A172 (cell line): ENCODE measurements at regions not wholly inside any gene's neighbourhood (a gene's known extent, or its start where the extent isn't known, plus 50 kb on each side); places are given as distances from the start of the nearest gene placed in this dataset.
A peak's percentile ranks its signal among the peaks of the same experiment; 100 is the strongest.
"Not testable (repeated sequence)": the region's sequence is repeated elsewhere in the genome, so short reads cannot be mapped to it uniquely, and the experiment has no call there.

Experiments used
- DNase-seq: peaks from one replicate; pipeline ENCODE4 v3.0.0-alpha.2; 2015; ENCODE audit warnings: low spot score

DNA sequence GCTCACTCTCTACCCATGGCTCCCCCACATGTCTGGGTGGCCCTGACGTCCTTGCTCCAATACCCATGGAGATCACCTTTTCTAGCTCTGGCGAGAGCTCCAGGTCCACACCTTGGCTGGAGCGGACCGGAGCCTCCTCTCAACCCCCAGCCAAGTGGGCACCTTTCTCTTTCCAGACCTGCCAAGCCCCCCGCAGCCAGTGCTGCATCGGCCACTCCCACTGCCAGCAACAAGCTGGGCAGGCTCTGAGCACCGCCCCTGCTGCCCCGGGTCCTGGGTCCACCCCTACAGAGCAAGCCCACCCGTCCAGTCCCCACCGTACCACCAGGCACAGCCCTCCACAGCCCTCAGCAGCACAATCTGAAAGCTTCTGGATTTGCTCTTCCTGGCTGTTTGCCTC lies 98.2 kb upstream of the C14orf180 start:
- no peak for DNase-seq

DNA sequence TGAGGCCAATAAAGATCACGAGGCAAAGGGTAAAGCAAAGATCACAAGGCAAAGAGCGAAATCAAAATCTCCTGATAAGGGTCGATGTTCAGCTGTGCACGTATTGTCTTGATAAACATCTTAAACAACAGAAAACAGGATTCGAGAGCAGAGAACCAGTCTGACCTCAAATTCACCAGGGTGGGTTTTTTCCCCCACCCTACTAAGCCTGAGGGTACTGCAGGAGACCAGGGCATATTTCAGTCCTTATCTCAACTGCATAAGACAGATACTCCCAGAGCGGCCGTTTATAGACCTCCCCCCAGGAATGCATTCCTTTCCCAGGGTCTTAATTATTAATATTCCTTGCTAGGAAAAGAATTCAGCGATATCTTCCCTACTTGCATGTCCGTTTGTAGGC lies 97.5 kb upstream of the C14orf180 start:
- not testable (repeated sequence) for DNase-seq

DNA sequence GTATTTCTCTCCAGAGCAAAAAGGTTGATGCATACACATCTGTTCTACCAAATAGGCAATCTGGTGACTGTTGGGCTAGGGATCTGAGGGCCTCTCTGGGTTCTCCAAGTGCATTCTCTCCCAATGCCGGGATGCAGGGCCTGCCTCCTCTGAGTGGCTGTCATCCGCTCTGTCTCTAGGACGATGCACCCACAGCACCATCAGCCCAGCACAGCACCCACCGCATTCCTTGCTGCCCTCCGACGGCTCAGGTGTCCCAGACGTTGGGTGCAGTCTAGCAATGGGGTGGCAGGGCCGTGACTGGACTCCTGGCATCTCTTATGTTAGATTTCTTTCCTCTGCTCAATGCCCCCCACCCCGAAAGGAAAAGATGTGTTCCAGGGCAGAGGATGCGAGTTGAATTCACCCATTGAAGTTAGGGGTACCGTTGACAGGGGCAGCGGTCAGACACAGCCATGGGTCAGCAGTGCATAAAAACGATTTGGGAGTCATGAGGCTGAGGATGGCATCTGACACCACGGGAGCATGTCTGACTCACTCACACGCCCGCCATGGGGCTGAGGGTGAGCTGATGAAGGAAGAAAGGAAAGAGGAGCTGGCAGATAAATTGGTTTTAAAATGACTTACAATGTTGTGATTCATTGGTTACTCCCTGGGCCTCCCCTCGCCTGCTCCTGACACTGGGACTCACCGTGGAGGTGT lies 93.2 kb upstream of the C14orf180 start:
- DNase-seq, result peak; percentile 4

DNA sequence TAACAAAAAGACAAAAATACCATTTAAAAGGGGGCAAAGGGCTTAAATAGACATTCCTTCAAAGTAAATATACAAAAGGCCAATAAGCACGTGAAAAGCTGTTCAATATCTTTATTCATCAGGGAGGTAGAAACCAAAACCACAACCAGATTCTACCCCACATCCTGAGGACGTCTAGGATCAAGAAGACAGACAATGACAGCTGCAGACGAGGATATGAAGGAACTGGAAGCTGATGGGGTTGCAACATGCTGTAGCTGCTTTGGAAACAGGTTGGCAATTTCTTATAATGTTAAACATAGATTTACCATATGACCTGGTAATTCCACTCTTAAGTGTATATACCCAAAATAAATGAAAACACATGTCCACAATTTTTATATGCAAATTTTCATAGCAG lies 85.1 kb upstream of the C14orf180 start:
- no peak for DNase-seq

DNA sequence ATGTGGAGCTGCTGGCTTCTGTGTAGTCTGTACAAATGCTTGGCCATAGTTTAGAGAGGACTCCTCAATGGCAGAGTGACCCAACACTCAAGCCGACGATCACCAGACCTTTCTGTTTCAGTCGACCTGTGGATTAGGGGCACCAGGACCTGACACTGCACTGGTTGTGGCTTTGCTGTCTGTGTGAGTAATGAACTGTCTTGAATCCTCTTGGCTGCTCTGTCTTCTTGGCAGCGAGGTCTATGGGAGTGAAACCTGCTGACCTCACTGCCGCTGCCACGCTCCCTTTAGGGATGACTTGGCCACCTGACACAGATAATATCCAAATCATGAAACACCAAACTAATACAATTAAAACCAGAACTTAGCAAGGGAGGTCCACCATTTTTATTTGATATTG lies 83.5 kb upstream of the C14orf180 start:
- DNase-seq, result no peak

DNA sequence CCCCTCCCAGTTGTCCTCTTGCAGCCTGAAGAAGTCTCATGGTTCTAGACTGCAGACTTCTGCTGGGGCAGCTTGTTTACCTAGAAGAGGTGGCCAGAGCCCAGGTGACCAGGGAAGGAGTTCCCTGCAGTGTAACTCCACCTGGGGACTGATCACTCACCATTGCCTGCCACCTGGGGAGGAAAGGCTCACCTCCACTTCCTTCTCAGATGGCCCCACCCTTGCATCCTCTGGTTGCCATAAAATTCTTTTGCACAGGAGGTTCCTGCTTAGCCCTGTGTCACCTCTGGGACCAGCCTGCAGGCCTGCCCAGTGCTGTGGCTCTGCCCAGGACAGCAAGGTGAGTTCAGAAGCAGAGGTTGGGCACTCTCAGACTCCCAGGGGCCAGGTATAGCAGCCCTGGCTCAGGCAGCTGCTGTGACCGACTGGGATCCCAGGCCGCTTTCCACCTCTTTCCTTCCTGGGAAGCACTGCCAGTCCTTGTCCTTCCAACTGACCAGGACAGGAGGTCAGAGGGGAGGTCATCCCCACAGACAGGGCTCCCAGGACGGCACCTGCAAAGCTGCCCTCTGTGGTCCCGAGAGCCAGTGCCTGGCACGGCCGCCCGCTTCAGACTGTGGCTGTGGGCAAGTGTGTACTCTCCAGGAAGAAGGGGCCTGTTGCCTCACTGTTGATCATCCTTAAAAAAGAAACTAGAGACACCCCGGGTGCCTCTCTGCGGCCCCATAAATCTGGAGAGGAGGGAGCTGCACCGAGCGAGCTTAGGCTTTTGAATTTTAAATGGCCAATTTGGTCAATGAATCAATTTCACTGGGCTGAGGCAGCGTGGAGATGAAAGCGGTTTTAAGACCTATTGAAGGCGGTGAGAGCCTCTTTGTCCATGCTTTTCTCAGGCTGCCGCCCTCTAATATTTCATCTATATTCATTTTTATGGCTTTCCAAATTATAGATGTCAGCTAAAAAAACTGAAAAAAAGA lies 79.5 kb upstream of the C14orf180 start:
- DNase-seq, result no peak

DNA sequence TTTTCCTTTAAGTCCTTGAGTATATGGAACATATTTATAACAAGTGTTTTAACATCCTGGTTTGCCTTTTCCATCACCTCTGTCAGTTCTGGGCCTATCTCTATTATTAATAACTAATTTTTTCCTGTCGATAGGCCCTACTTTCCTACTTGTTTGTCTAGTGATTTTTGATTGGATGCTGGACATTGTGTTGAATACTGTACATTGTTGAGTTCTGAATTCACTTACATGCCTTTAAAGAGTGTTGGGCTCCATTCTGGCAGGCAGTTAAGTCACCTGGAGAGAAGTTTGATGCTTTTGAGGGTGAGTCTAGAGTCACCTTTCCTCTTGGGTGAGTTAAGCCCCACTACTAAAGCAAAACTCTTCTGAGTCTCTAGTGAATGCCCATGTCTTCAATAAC lies 77.5 kb upstream of the C14orf180 start:
- no peak for DNase-seq

DNA sequence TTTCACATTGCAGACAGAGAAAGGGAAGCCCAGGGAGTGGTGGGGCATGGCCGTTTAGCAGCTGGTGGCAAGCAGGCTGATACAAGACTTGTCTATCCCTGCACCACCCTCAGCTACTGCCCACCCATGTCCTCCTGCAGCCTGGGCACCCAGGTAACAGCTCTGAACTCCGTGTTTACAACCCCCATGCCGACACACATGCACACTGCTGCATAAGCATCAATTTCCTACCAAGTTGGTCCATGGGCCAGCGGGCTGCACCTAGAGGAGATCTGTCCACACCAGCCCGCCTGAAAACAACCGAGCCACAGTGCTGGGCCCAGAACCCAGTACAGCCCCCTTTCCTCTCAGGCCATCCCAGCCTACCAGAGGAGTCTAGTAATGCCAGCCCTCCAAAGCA lies 75.9 kb upstream of the C14orf180 start:
- no peak for DNase-seq

DNA sequence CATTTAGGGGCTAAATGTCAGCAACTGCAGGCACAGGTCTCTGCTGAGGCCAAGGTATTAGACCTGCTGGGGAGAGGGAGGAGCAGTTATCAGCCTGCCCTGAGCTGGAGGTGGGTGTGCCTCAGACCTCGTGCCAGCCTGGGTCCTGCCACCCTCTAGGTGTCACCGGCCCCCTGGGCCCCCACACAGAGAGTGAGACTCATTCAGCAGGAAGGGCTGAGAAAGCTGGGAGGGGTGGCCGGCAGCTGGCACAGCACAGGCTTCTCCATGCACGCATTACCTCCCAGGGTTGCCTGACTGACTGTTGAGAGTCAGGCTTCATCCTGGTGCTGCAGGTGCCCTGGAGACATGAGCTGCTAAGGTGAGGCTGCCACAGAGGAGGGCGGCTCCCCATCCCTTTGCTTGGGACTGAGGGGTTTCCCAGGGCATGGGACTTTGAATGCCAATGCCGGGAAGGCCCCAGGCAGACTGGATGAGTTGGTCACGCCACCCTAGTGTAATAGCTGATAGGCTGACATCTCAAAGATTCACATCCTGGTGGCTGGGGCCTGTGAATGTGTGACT lies 75.3 kb upstream of the C14orf180 start:
- DNase-seq, result no peak

DNA sequence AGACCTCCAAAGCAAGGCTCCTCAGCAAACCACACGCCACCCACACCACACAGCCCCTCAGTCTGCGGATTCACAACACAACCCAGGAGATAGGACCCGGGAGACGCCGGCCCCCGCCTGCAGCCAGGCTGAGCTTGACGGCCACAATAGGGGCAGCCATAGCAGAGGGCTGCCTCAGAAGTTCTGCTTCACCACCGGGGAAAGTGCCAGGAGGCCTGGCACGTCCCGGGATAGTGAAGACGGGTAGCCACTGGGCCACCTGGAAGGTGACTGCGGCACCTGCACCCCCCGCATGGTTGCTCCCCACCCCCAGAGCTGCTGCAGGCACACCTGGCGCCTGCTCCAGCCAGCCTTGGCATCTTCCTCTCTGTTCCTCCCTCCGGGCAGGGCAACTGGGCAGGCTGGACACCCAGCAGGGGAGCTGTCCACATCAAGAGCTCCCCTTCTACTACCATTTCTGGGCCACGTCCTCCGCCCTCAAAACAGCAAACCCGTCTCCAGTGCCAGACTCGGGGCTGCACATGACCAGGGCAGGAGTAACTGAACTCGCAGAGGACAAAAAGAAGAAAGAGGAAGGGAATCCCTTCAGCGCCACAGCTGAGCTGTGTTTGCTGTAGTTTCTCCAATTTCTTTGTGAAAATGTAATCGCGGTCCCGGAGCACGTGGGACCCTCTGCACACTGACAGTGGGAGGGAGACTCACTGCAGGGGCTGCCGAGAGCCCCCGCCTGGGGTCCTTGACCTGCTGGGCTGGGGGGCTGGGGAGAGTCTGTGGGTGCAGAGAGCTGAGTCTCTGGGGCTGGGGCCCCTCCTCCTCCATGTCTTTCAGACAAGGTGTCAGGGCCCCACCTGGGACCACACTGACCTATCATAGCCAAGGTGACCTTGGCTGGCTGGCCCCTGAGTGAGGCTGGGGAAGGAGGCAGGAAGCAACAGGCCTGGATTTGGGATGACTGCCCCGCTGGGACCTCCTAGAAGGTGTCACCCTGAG lies 74.2 kb upstream of the C14orf180 start:
- DNase-seq, result no peak

DNA sequence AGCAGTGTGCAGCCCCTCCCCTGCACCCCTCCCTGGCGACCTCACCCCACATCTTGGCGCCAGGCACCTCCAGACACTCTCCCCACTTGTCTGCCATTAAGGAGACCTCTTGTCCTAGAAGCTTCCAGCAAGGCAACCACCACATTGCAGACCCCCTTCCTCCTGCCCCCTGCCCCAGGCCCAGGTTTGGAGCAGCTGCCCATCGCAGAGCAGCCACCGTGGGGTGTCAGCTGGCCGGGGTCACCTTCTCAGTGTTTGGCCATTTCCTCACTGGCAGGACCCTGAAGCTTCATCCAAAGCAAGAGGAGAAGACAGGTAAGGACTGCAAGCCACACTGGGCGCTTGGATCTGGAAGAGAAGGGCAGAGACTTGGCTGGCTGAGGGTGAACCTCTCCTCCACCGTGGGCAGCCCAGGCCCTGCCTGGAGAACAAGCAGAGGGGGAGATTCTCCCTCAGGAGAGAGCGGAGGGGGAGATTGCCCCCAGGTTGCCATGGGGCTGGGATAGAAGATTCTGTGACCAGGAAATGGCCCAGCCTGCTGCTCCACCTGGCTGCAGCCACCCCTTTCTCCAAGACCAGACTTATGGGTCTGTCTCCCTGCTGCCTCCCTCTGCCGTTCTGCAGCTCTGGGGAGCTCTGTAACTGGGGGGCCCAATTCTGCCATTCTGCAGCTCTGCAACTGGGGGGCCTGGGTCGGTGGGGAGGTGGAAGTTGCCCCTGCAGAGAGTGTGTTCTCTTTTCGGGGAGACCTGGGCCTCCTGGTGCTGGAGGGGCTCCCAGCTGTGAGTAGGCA lies 72.9 kb upstream of the C14orf180 start:
- DNase-seq, result no peak

DNA sequence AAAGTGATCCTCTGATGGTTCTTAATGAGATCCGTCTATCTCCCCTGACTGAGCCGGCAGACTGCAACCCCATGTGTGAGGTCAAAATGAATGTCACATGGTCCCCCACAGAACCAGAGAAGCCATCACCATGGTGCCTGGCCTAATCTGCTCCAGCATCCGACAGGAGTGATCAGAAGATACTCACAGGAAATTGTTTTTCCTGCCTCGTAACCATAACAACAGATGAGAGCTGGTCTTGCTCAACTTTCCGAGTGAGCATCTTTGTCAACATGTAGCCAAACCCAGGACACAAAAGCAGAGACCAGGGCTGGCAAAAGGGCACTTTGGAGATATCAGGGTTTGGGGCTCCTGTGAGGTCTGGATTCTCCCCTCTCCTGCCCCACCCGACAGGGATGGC lies 72.1 kb upstream of the C14orf180 start:
- no peak for DNase-seq

DNA sequence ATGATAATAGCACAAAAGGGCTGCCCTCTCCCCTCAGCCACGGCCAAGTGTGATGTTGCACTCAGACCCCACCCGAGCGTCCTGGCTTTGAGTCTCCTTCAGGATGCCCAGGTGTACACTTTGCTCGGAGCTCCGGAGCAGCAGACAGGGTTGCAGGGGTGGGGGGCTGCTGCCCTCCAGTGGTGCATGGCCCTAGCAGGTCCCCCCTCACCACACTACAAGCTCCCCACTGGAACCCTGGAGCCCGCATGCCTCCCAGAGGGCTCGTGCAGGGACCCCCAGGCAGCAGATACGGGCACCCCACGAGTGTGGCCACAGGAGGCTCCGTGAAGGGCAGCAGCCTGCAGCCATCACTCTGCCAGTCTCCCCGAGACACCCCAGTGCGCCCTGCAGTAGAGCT lies 69.9 kb upstream of the C14orf180 start:
- DNase-seq, result no peak

DNA sequence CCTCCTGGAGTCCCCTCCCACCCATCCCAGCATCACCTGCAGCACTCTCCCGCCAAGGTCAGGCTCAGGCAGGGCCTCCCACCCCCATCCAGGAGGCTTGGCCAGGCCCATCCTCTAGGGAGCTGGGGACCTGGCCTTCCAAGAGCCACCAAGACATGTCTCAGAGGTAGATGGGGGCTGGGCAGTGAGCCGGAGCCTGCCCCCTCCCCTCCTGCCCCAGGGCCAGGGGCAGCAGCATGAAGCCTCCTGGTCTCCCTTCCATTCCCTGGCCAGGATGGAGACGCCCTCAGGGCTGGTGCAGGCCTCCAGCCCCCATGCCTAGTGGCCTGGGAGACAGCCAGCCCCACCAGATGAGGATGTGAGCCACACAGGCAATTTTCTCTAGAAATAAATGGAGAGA lies 69.3 kb upstream of the C14orf180 start:
- no peak for DNase-seq

DNA sequence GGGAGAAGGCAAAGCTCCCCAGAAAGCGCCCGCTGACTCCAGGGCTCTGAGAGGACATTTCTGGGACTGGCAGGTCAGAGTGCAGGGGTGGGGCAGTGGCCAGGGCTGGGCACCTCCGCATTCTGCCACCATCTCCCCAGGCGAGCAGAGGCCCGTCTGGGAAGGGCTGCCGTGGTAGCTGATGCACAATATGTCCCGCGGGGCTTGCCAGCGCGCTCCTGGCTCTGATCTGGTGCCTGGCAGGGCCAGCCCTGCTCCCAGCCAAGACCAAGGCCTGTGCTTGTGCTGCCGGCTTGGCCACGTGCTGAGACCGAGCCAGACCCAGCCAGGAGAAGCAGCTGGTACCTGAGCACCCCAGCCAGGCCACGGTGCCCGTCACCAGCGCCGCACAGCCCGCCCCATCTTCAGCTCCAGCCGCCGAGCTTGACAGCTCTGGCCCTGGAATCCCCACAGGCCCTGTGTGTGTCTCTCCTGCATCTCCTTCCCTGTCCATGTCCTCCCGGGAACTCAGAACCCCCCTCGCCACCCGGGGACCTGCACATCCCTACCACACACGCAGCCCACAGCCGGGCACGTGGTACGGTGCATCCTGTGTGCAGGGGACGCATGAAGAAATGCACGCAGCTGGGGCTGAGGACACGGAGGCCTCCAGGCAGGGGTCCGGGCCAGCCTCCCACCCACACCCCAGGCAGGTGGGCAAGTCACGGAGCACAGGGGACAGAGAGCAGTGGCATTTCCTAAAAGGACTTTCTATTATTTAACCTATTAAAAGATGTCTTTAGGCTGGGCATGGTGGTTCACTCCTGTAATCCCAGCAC lies 68.6 kb upstream of the C14orf180 start:
- no peak for DNase-seq

DNA sequence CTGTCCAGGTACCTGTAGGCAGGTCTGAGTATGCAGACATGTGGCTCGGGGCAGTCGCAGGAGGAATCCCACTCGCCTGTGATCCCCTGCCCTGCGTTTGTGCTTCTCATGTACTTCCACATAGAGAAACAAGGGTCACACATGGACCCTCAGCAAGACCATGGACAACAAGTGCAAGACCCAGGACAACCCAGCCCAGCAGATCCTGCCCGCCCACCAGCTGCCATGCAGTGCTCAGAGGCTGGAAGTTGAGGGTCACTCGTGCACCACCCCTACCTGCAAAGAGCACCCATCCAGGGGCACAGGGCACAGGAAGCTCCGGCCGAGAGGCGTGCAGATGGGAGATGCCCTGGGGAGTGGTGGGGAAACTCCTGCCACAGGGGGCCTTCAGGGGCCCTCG lies 67.5 kb upstream of the C14orf180 start:
- DNase-seq, result no peak

DNA sequence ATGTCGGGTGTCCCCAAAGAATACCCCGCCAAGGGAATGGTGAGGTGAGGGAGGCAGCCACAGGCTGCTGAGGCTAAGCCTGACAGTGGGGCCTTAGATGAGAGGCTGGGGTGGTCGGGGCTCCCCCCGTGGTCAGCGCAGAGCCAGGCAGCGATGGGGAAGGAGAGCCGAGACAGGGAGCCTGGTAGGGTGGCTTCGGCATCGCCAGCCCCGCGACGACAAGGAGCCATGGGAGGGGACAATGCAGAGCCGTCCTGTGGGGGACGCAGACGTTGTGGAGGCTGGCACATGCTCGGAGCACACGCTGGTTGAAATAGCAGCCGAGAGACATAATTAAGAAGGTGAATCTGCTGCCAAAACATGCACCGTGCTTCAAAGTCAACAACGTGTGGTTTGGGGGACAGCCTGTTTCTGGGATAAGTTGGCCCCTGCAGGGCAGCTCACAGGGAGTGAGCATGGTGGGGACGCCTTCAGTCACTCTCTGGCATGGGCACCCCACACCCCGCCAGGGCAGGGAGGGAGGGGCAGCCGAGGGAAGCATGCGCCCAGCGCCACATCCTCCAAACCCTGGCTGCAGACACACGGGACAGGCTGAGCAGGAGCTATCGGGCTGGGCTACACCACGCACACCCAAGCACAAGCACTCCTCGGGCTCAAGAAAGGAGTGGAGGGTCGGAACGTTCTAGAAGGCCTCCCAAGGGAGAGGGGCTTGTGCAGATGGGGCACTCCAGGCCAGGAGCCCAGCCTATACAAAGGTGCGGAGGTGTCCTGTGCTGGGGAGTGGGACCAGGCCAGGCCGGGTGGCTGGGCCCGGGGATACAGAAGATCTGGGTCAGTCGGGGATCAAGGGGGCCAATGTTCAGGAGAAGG lies 66.6 kb upstream of the C14orf180 start:
- no peak for DNase-seq

DNA sequence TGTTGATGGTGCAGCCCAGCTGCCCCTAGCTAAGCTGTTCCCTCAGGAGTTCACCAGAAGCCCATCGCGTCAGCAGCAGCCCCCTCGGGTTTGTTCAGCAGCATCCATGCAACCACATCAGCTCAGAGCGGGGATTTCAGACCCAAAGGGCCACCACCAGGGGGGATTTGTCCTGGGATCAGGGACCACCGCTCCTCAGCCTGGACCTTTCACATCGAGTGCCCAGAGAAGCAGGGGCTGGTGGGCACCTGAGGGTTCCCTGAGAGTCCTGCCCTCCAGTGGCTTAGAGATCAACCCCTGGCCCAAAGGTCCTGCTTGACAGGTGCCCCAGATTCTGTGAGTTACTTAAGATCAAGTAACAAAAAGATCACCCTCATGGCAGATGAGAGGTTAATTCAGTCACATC lies 65.9 kb upstream of the C14orf180 start:
- no peak for DNase-seq
